ENCODE measurements at regions not wholly inside any gene's neighbourhood (a gene's known extent, or its start where the extent isn't known, plus 50 kb on each side); places are given as distances from the start of the nearest gene placed in this dataset.

- TF ChIP-seq BHLHE40 (IDR thresholded peaks at IDR 0.05; ENCODE audit: borderline replicate concordance) (no peak), TARDBP (IDR thresholded peaks at IDR 0.05) (no peak), SUZ12 (IDR thresholded peaks at IDR 0.05) (no peak), PKNOX1 (IDR thresholded peaks at IDR 0.05) (no peak), HDGF (IDR thresholded peaks at IDR 0.05; ENCODE audit: borderline replicate concordance) (no peak), SP1 (IDR thresholded peaks at IDR 0.05) (no peak), ELF4 (IDR thresholded peaks at IDR 0.05) (no peak)
These were observed 404.9 kb downstream of the GLRX3 start for GRCh38 chr10:130541090-130541489.

Data from HEK293T (cell line).